Medulla oblongata (tissue), 1 donor: ENCODE measurements at regions not wholly inside any gene's neighbourhood (a gene's known extent, or its start where the extent isn't known, plus 50 kb on each side); places are given as distances from the start of the nearest gene placed in this dataset.
"Not testable (repeated sequence)": the region's sequence is repeated elsewhere in the genome, so short reads cannot be mapped to it uniquely, and the experiment has no call there.

Experiments used
- DNase-seq: peaks from one replicate; pipeline ENCODE4 v3.0.0-alpha.2; 2015; ENCODE audit errors: extremely low spot score

DNA sequence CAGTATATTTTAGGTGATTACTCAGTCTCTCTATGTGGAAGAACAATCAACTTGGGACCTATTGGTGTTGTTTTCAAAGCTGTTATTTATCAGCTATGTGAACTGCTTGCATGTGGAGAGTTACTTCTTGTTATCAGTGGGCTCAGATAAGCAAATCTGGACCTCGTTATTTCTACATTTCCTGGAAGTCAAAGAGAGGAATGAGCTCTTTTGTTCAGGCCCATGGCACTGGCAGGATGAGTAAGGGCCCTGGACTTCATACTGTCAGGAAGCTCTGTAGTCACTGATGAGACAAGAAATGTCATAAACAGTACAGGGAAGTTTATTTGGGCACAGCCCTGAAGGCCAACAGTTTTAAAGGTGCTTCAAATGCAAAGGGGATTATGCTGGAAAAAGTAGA is 760.6 kb upstream of the EPHA5 start:
- no peak for DNase-seq

DNA sequence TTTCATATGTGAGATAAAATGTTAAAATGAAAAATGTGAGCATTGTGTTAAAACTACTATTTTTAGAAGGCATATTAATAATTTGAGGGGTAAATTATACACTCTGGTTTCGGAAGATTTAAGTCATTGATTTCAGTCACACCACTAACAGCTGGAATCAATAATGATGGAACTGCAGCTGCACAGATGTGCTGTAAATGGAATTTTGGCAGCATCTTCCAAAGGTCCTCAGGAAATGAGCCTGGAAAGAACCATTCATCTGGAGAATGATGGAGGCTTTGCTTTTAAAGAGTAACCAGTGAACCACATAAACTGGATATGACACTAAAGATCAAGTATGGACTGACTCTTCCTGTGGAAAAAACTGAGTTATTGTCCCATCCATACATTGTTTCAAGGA is 759.0 kb upstream of the EPHA5 start:
- DNase-seq: no peak

DNA sequence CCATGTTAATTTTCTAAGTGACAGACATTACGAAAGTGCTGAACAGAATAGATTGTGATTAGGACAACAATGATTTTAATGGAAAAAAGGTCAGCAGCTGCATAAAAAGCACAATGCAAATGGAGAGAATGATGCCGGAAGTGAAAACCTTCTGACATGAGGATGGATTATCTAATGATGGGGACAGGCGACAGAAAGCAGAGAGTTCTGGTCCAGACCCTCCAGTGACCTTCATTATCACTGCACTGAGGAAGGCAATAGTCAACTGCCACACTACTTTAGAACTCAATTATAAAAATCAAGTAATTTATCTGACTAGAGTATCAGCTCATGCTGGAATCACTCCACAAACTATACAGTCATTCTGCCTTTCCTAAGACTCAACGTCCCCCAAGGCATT is 746.1 kb upstream of the EPHA5 start:
- DNase-seq: no peak

DNA sequence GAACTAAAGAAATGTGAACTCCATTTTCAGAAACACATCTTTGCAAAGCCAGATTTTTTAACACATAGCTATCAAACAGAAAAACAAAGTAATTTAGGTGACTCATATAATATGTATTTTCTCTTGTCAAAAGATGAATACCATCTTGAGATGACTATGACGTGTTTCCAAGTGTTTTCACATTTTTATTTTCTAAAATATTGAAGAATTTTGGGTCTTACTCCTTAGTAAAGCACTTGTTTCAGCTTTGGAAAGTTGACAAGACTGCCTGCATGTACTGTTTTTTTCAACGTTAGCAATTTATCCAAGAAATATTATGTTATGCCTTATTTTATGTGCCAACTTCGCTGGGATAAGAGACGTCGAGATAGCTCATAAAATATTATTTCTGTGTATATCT is 733.9 kb upstream of the EPHA5 start:
- DNase-seq: no peak

DNA sequence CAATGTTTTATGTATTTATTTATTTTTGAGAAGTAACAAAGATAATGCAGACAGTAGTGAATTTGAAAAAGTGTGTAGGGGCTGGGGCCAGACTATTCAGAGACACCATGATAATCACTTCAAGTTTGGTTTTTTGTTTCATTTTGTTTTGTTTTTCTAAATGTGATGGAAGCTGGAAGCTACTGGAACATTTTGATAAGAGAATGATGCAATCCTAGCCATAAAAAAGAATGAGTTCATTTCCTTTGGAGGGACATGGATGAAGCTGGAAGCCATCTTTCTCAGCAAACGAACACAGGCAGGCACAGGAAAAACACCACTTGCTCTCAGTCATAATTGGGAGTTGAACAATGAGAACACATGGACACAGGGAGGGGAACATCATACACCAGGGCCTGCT is 706.6 kb upstream of the EPHA5 start:
- DNase-seq: no peak

DNA sequence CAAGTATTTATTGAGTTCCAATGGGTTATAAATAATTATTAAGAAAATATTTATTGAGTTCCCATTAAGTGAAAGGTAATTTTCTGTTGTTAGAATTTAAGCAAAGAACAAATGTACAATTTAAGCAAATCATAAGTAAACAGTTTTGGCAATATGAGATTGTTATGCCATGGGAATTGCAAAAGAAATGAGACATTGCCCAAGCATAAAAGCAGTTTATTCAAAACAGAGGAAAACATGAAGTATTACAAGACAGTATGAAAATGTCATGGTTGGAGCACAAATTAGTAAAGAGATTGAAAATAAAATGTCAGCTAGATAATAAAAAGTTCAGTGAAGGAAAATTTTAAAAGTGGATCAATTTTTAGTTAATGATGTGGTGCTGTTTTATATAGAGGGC is 706.1 kb upstream of the EPHA5 start:
- no peak for DNase-seq

DNA sequence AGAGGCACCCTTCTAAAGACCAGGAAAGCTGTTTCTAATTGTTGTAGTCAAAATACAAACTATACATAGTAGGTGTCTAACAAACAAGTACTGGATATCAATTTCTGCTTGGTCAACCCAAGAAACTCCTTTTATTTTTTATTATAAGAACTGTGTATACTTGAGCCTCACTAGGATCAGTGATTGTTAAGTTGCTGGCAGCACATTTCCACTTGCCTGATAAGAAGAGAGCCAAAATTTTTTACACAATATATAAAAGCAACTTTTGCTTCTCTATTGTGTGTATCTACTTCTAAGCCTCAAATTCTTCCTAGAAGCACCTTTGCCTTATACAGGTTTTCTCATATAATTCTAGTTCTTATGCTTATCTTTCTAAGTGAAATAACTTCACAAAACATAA is 703.0 kb upstream of the EPHA5 start:
- no peak for DNase-seq

DNA sequence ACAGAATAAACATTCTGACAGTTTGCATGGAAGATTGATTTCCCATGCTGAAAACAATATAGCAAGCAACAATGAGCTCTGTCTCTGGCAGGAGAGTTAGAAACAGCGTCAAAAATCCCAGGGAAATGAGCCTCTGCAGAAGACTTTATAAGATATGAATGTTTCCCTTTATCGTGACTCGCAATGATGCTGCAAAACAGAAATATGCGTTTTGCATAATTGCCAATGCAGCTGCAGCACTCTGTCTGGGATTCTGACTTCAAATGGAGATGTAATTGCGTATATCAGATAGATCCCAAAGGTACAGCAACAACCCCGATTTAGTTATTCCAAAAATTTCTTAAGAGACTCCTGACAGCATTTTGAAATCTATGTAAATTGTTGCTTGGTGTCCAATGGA is 702.4 kb upstream of the EPHA5 start:
- no peak for DNase-seq

DNA sequence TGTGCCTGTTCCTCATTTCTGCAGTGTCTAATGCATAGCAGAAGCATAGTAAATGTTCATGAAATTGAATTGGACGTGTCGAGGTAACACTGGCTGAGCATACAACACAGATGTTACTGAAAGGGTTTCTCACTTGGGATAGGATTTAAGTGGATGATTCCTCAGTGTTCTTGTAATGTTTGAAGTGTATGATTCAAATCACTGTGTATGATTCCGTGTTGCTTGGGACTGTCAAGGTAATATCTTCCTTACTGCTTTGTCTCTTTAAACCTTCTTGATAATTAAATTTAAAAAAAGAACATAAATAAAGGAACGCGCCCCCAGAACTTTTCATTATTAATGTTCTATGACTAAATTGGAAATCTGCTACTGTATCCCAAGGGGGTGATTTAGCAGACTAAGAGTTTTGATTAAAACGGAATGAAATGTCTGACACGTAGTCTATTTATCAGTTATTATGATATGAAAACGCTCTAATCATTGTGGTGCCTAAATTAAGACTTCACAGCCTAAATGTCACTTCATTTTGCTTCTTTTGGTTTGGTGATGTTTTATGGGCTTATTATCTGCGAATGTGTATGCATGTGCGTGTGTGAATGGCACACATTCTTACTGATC is 696.9 kb upstream of the EPHA5 start:
- no peak for DNase-seq

DNA sequence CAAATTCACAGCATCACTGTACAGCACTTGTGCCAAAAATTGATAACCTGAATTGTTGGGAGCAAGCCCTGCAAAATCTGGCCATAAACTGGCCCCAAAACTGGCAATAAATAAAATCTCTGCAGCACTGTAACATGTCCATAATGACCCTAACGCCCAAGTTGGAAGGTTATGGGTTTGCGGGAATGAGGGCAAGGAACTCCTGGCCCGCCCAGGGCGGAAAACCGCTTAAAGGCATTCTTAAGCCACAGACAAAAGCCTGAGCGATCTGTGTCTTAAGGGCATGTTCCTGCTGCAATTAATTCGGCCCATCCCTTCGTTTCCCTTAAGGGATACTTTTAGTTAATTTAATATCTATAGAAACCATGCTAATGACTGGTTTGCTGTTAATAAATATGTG is 690.1 kb upstream of the EPHA5 start:
- not testable (repeated sequence) for DNase-seq

DNA sequence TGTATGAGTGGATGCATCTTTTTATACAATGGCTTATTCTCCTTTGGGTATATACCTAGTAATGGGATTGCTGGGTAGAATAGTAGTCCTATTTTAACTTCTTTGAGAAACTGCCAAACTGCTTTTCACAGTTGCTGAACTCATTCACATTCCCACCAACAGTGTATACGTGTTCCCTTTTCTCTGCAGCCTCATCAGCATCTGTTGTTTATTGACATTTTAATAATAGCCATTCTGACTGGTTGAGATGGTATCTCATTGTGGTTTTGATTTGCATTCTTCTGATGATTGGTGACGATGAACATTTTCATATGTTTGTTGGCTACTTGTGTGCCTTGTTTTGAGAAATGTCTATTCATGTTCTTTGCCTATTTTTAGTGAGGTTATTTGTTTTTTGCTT is 687.0 kb upstream of the EPHA5 start:
- DNase-seq: no peak

DNA sequence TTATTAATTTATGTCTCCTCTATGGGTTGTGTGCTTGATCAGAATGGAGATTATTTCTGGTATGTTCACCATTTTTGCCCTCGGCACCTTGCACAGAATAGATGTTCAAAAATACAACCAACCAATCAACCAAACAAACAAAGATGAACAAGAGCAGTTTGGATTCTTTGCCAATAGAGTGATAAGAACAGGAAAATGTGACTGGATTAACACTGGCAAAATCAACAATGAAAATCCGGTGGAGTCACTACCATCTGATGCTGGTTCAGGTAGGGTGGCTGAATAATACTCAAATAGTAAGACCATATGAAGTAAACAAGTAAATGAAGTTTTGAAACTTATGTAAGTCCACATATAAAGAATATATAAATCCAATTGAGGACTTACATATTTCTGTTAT is 685.0 kb upstream of the EPHA5 start:
- no peak for DNase-seq

DNA sequence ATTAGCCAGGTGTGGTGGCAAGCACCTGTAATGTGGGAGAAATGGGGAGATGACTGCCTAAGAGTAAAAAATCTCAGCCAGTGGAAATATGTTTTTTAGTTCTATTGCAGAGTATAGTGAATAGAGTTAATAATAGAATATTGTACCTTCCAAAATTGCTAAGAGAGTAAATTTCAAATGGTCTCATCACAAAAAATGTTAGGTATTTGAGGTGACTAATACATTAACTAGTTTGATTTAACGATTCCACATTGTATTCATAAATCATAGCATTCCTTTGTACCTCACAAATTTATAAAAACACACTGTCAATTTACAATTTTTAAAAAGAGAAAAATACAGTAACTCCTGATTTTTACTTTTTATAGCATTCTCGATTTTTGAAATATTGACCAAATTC is 681.5 kb upstream of the EPHA5 start:
- no peak for DNase-seq

DNA sequence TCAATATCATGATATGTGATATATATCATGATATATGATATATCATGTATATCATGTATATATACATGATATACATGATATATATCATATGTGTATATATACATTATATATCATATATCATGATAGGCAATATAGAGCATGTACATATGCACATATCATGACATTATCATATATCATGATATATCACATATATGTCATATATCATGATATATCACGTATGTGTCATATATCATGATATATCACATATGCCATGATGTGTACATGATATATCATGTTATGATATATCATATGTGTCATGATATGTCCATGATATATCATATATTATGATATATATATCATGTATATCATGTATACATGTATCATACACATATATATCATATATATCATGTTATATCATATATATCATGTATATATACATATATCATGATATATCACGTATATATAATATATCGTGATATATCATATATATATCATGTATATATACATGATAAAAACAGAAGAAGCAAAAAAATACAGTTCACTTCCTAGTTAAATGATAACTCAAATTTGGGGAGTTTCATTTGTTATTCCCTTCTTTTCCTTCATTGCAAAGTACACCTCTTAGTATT is 670.1 kb upstream of the EPHA5 start:
- no peak for DNase-seq

DNA sequence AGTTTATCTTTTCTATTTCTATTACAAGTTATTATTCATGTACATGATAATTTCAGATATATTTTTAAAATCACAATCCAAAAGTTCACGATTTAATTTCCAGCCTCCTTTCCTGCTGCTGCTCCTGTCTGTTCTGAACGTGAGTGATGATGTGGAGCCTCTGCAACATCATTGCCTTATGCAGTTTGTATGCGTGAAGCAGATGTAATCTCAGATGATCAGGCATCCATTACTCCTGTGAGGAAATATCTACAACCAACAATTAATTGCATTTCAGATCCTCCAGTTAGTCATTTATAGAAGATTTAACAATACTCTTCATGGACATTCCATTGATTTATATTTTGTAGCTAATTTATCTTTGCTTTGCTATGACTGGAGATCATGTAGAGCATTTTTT is 668.7 kb upstream of the EPHA5 start:
- no peak for DNase-seq

DNA sequence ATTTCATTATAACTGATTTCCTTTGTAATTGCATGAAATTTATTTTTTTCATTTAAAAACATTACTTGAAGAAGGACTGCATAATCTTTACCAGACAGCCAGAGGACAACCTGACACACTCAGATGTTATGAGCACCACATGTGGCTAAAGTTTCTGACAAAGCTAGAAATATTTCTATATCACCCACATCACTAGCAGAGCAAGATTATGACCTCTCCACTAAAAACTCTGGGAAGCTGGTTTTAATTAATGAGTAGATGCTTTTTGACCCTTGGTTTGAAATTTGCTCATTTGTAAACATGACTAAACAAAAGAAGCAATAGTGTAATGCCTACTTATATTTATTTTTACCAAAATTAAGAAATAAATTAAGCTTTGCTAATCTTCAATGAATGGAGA is 661.5 kb upstream of the EPHA5 start:
- DNase-seq: no peak

DNA sequence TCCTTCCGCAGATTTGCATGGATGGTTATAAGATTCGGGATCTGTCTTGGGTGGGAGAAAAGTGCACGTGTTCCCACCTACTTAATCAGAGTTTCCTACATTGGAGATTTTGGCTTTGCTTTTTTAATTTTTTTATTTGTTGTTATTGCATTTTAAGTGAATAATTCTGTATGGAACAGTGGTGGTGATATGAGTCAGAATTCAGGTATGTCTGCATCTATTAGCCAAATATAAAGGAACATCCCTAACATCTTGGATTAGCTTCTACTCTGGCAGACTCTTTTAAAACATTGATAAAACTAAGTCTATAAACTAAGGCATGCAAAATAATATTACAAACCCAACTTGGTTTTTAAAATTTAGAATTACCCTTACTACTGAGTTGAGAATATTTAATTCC is 659.8 kb upstream of the EPHA5 start:
- DNase-seq: no peak

DNA sequence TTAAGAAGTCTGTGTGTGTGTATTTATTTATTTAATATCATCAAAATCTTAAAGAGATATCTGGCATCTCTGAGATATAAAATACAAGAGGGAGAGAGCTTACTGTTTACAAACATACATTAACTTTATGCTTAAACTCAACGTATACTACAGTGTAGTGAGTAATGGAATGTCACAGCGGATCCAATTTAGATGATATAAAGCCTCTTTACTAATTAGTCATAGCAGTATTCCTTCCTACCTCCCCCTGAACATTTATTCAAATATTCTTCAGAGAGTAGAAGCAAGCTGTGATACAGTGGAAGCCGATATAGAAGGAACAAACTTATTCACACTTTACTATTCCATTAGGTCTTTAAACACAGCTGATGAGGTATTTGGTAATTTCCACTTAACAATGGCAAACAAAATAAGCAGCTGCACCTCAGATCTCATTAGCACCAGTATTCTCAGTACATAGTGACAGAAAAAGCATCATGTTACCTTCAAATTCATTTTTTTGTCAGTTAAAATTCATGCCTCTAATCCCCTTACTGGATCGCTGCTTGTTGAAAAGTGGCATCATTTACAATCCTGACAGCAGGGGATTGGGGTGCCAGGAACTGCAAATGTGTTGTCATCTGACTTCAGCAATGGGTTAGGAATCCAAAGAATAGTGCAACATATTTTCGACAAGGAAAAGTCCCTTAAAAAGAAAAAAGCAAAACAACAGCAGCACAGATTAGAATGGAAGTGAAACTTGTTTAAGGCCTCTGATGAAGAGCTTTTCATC is 658.7 kb upstream of the EPHA5 start:
- peak; percentile 50 for DNase-seq

DNA sequence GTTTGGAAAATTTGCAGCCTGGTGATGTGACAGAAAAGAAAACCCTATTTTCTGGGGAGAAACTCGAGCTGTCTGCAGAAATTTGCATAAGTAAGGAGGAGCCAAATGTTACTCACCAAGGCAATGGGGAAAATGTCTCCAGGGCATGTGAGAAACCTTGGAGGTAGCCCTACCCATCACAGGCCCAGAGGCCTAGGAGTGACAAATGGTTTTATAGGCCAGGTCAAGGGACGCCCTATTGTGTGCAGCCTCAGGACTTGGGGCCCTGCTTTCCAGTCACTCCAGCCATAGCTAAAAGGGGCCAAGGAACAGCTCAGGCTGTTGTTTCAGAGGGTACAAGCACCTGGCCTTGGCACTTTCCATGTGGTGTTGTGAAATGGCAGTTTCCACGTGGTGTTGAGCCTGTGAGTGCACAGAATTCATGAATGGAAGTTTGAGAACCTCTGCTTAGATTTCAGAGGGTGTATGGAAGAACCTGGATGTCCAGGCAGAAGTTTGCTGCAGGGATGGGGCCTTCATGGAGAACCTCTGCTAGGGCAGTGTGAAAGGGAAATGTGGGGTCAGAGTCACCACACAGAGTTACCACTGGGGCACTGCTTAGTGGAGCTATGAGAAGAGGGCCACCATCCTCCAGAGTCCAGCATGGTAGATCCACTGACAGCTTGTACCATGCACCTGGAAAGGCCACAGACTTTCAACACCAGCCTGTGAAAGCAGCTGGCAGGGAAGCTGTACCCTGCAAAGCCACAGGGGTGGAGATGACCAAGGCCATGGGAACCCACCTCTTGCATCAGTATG is 637.6 kb upstream of the EPHA5 start:
- no peak for DNase-seq

DNA sequence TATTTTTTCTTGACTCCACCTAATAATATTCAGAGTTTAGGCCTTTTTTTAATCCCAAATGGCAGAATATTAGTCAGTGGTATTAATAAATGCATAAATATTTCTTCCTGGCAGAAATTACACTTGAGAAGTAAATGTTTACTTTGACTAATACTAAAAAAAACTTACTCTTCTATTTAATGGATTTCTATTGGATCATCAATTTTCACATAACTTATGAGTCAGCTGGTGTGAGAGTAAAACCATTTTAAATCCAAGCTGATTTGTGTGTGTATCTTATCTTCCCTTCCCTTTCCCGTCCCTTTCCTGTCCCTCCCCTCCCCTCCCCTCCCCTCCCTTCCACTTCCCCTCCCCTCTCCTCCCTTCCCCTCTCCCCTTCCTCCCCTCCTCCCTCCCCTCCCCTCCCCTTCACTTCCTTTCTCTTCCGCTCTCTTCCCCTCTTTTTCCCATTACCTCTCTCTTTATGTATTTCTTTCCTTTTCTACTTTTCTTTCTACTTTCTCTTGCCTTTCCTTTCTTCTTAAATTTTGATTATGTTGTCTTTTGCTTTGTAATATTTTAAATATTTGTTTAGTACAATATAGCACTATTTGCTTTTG is 630.1 kb upstream of the EPHA5 start:
- DNase-seq: no peak

DNA sequence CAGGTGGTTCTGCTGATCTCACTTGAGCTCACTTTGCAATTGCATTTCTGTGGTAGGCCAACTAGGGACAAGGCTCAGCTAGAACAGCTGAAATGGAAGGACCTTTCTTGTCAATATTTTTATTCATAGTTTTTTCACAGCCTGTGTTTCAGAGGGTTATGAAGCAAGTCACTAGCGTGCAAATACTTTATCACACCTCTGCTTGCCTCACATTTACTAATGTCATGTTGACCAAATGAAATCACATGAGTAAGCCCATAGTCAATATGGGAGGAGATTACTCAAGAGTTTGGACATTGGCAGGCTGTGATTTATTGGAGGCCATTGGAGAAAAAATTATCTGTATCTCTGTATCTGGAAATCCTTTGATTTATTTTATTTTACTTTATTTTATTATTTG is 628.3 kb upstream of the EPHA5 start:
- DNase-seq: no peak

DNA sequence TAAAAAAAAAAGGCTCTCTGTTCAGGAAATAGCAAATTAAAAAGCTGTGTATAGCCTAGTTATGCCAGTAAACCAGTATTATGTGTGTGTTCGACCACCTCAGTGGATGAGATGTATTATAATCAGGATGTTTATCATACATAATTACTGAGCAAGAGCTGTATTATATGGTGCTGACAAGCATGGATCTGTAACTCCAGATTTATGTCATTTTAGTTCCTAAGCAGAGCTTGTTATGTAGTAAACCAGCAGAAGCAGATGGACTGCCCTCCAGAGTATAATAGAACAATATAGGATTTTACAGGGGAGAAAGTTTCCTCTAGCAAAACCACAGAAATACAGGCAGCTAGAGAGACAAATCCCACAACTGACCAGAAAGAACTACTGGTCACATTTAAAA is 627.4 kb upstream of the EPHA5 start:
- no peak for DNase-seq
